ENCODE measurements at regions not wholly inside any gene's neighbourhood (a gene's known extent, or its start where the extent isn't known, plus 50 kb on each side); places are given as distances from the start of the nearest gene placed in this dataset.

DNA sequence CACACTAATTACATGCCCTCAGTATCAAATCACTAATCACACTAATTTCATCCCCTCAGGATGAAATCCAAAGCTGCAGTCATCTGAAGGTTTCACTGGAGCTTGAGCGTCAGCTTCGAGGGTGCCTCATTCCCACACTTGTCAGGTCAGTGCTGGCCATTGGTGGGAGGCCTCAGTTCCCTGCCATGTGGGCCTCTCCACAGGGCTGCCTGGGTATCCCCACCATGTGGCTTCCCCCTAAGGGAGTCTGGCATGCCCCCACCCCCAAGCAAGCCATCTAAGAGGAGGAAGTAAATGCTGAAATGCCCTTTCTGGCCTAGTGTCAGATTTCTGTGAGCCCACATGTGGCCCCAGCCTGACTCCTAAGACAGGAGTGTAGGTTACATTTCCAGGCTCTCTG is 78.6 kb upstream of the CDH5 start:
- TF ChIP-seq, protein P1, sequence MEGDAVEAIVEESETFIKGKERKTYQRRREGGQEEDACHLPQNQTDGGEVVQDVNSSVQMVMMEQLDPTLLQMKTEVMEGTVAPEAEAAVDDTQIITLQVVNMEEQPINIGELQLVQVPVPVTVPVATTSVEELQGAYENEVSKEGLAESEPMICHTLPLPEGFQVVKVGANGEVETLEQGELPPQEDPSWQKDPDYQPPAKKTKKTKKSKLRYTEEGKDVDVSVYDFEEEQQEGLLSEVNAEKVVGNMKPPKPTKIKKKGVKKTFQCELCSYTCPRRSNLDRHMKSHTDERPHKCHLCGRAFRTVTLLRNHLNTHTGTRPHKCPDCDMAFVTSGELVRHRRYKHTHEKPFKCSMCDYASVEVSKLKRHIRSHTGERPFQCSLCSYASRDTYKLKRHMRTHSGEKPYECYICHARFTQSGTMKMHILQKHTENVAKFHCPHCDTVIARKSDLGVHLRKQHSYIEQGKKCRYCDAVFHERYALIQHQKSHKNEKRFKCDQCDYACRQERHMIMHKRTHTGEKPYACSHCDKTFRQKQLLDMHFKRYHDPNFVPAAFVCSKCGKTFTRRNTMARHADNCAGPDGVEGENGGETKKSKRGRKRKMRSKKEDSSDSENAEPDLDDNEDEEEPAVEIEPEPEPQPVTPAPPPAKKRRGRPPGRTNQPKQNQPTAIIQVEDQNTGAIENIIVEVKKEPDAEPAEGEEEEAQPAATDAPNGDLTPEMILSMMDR (IDR thresholded peaks at IDR 0.05), result no peak
- TF ChIP-seq POLR2A (IDR thresholded peaks at IDR 0.05), result no peak

All from suprapubic skin (tissue), 3 donors.